ENCODE measurements at regions not wholly inside any gene's neighbourhood (a gene's known extent, or its start where the extent isn't known, plus 50 kb on each side); places are given as distances from the start of the nearest gene placed in this dataset.
"Not testable (repeated sequence)": the region's sequence is repeated elsewhere in the genome, so short reads cannot be mapped to it uniquely, and the experiment has no call there.

- ATAC-seq (ENCODE audit: low FRiP score in 2 of 2) (no peak), DNase-seq (no peak)
- H3K36me3 ChIP-seq: no peaks in the 10 kb centered on the region
- WGBS, 2 donors: 72% methylated on average over 2 of the region's 2 CpGs
- H3K4me3 ChIP-seq: no peak overlapping the region
- no peak for TF ChIP-seq POLR2AphosphoS5 (IDR thresholded peaks at IDR 0.05)
- TF ChIP-seq, protein P1, sequence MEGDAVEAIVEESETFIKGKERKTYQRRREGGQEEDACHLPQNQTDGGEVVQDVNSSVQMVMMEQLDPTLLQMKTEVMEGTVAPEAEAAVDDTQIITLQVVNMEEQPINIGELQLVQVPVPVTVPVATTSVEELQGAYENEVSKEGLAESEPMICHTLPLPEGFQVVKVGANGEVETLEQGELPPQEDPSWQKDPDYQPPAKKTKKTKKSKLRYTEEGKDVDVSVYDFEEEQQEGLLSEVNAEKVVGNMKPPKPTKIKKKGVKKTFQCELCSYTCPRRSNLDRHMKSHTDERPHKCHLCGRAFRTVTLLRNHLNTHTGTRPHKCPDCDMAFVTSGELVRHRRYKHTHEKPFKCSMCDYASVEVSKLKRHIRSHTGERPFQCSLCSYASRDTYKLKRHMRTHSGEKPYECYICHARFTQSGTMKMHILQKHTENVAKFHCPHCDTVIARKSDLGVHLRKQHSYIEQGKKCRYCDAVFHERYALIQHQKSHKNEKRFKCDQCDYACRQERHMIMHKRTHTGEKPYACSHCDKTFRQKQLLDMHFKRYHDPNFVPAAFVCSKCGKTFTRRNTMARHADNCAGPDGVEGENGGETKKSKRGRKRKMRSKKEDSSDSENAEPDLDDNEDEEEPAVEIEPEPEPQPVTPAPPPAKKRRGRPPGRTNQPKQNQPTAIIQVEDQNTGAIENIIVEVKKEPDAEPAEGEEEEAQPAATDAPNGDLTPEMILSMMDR (IDR thresholded peaks at IDR 0.05): no peak
- TF ChIP-seq POLR2A (IDR thresholded peaks at IDR 0.05): no peak
- no peak for TF ChIP-seq EP300 (IDR thresholded peaks at IDR 0.05)
- H3K4me1 ChIP-seq: no peaks in the 10 kb centered on the region
- H3K9me3 ChIP-seq: no peaks in the 10 kb centered on the region
- H3K27ac ChIP-seq: no peak overlapping the region
- no peaks in the 10 kb centered on the region for H3K27me3 ChIP-seq
Measured at GRCh38 chr21:23936224-23936623, 1671.1 kb downstream of the MRPL39 start.

DNA sequence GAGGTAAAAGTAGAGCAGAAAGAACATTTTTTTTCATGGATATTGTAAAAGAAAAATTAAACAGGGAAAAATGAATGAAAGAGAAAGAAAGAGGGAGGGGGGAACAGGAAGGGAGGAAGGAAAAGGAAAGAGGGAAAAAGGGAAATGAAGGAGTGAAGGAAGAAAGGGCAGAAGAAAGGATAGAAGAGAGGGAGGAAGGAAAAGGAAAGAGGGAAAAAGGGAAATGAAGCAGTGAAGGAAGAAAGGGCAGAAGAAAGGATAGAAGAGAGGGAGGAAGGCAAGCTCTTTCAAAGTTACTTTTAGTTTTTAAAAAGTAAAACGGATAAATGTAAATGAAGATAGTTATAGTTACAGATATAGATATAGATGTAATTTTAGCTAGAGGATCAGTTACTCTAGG is 1676.7 kb downstream of the MRPL39 start:
- no peak for DNase-seq
- H3K27me3 ChIP-seq: no peaks in the 10 kb centered on the region
- H3K4me3 ChIP-seq: no peak overlapping the region
- H3K9me3 ChIP-seq: no peaks in the 10 kb centered on the region
- TF ChIP-seq EP300 (IDR thresholded peaks at IDR 0.05): no peak
- TF ChIP-seq POLR2A (IDR thresholded peaks at IDR 0.05): no peak
- TF ChIP-seq, protein P1 (IDR thresholded peaks at IDR 0.05): no peak
- no peak for TF ChIP-seq POLR2AphosphoS5 (IDR thresholded peaks at IDR 0.05)
- no peaks in the 10 kb centered on the region for H3K36me3 ChIP-seq
- WGBS, 2 donors: 69 to 87% methylated on average over 1 of the region's 1 CpG
- no peak overlapping the region for H3K27ac ChIP-seq
- H3K4me1 ChIP-seq: no peaks in the 10 kb centered on the region
- ATAC-seq (ENCODE audit: low FRiP score in 2 of 2): no peak

DNA sequence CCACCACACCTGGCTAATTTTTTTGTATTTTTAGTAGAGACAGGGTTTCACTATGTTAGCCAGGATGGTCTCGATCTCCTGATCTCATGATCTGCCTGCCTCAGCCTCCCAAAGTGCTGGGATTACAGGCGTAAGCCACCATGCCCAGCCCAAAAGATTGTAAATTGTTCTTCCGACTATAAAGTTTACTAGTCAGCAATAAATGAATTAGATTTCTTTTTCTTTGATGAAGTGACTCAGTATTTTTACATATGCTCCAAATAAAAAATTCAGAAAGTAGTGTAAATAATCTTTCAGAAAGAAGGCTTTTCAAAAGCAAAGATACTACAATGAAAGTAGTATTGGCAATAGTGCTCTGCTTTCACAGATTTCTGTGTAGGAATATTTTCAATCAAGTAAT is 1680.9 kb downstream of the MRPL39 start:
- not testable (repeated sequence) for DNase-seq; H3K4me1 ChIP-seq; ATAC-seq (ENCODE audit: low FRiP score in 2 of 2); H3K9me3 ChIP-seq; H3K4me3 ChIP-seq; H3K27me3 ChIP-seq; H3K36me3 ChIP-seq; H3K27ac ChIP-seq
- 83 to 85% methylated on average over 3 of the region's 3 CpGs for WGBS, 2 donors

DNA sequence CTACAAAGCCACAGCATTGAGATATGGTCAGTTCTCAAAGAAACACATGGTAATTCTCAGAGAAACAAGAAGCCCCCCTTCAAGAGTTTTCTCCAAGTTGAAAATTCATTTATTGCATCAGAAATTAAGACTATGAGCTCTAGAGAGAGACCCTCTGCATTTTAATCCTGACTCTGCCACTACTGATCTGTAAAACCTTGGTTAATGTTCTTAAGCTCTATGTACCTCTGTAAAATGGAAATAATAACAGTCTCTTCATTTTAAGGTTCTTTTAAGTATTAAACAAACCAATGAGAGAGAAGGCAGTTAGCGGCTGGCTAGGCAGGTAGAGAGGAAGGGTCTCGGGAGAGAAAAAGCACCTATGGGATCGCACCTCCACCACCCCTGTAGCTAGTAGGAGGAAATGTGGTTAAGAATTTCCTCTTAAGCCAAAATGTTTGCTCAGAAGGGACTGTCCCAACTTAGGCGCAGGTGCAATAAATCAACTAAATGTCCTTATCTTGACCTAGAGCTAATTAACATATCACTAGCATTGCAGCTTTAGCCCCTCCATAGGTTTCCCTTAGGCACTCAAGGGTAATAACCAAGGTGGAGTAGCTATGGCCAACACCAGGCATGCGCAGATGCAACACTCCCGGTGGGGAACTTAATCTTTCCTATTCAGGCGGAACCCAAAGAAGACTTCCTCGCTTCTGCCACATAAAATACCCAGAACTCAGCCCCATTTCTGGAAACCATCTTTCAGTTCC is 1685.4 kb downstream of the MRPL39 start:
- WGBS, 2 donors: 66 to 68% methylated on average over 8 of the region's 8 CpGs
- Histone ChIP-seq H3K4me1 (no peaks in the 10 kb centered on the region), H3K4me3 (no peak overlapping the region), H3K27ac (no peak overlapping the region), H3K27me3 (no peaks in the 10 kb centered on the region), H3K36me3 (no peaks in the 10 kb centered on the region), H3K9me3 (no peaks in the 10 kb centered on the region)
- no peak for TF ChIP-seq EP300 (IDR thresholded peaks at IDR 0.05)
- TF ChIP-seq POLR2A (IDR thresholded peaks at IDR 0.05): no peak
- no peak for TF ChIP-seq POLR2AphosphoS5 (IDR thresholded peaks at IDR 0.05)
- TF ChIP-seq, protein P1 (IDR thresholded peaks at IDR 0.05): no peak
- ATAC-seq (ENCODE audit: low FRiP score in 2 of 2) (no peak), DNase-seq (no peak)

GRCh38 chr21:23900727-23901126 is 1706.6 kb downstream of the MRPL39 start:
- 79 to 88% methylated on average over 3 of the region's 3 CpGs for WGBS, 2 donors
- no peak overlapping the region for H3K27ac ChIP-seq
- ATAC-seq (ENCODE audit: low FRiP score in 2 of 2) (no peak), DNase-seq (no peak)
- H3K27me3 ChIP-seq: no peaks in the 10 kb centered on the region
- no peaks in the 10 kb centered on the region for H3K9me3 ChIP-seq
- no peaks in the 10 kb centered on the region for H3K4me1 ChIP-seq
- TF ChIP-seq EP300 (IDR thresholded peaks at IDR 0.05) (no peak), POLR2AphosphoS5 (IDR thresholded peaks at IDR 0.05) (no peak)
- no peaks in the 10 kb centered on the region for H3K36me3 ChIP-seq
- H3K4me3 ChIP-seq: no peak overlapping the region

GRCh38 chr21:23899561-23899960 is 1707.7 kb downstream of the MRPL39 start:
- DNase-seq: no peak
- ATAC-seq (ENCODE audit: low FRiP score in 2 of 2): no peak
- Histone ChIP-seq H3K27me3 (no peaks in the 10 kb centered on the region), H3K4me1 (no peaks in the 10 kb centered on the region), H3K4me3 (no peak overlapping the region), H3K9me3 (no peaks in the 10 kb centered on the region), H3K27ac (no peak overlapping the region), H3K36me3 (no peaks in the 10 kb centered on the region)
- TF ChIP-seq, protein P1 (IDR thresholded peaks at IDR 0.05): no peak
- TF ChIP-seq POLR2AphosphoS5 (IDR thresholded peaks at IDR 0.05) (no peak), POLR2A (IDR thresholded peaks at IDR 0.05) (no peak), EP300 (IDR thresholded peaks at IDR 0.05) (no peak)
- 94% methylated on average over 1 to 2 of the region's 2 CpGs for WGBS, 2 donors
